SK-N-SH (cell line): ENCODE measurements at regions not wholly inside any gene's neighbourhood (a gene's known extent, or its start where the extent isn't known, plus 50 kb on each side); places are given as distances from the start of the nearest gene placed in this dataset.
A peak's percentile ranks its signal among the peaks of the same experiment; 100 is the strongest.

ENCODE experiments used
- CTCF ChIA-PET: fragments of 300-600, 350-600 bp; formaldehyde crosslinking; extraction: SDS; loops from one replicate; lab custom pipeline; 2021; lab: Yijun Ruan, JAX
- POLR2A ChIA-PET: fragments of 350-600 bp; sonication (Branson Sonifier 250); formaldehyde crosslinking; extraction: SDS; loops from one replicate; lab custom pipeline; 2020; ENCODE audit warnings: antibody characterized with exemption, inconsistent platforms; lab: Yijun Ruan, JAX
- DNase-seq: peaks from one replicate; pipeline ENCODE4 v3.0.0; 2012
- H2AFZ ChIP-seq: fragments of 200-600 bp; sonication (generic); 2 replicates; pipeline ENCODE4 v1.8.1; 2016; ENCODE audit warnings: antibody characterized with exemption, mild to moderate bottlenecking, low read depth
- H3F3A ChIP-seq: fragments of 200-600 bp; sonication (generic); replicated peaks from 2 replicates; pipeline ENCODE3; 2016; ENCODE audit warnings: antibody characterized with exemption, mild to moderate bottlenecking; ENCODE audit not compliant: insufficient read depth
- H3K27ac ChIP-seq, 2 experiments: fragments of 200-500 bp in 1 of 2; fragments of 200-600 bp in 1 of 2; sonication (Bioruptor generic) in 1 of 2; sonication (generic), shearing (Covaris generic) in 1 of 2; 2 replicates each; pipeline versions ENCODE4 v1.5.1 to v1.6.1; 2014 to 2016; ENCODE audit warnings: low read depth in 2 of 2, inconsistent platforms in 1 of 2, low read length in 1 of 2, mild to moderate bottlenecking in 1 of 2, mixed read lengths in 1 of 2
- H3K27me3 ChIP-seq: fragments of 200-600 bp; sonication (generic), shearing (Covaris generic); 2 replicates; pipeline ENCODE4 v1.6.1; 2016; ENCODE audit warnings: mixed run types; ENCODE audit not compliant: insufficient read depth
- H3K36me3 ChIP-seq, 2 experiments: fragments of 200-500 bp in 1 of 2; fragments of 200-600 bp in 1 of 2; sonication (Bioruptor generic) in 1 of 2; sonication (generic) in 1 of 2; replicated peaks in 1 of 2; 2 replicates each; pipeline versions ENCODE3 to v1.5.1; 2014 to 2016; ENCODE audit warnings: low read length in 1 of 2, mild to moderate bottlenecking in 1 of 2; ENCODE audit not compliant: insufficient read depth in 2 of 2, control insufficient read depth in 1 of 2
- H3K4me1 ChIP-seq, 2 experiments: fragments of 200-500 bp in 1 of 2; fragments of 200-600 bp in 1 of 2; sonication (Bioruptor generic) in 1 of 2; sonication (generic), shearing (Covaris generic) in 1 of 2; 2 replicates each; pipeline versions ENCODE4 v1.5.1 to v1.6.1; 2014 to 2016; ENCODE audit warnings: low read depth in 1 of 2, low read length in 1 of 2, mixed run types in 1 of 2; ENCODE audit not compliant: insufficient read depth in 2 of 2, control insufficient read depth in 1 of 2
- H3K4me2 ChIP-seq: fragments of 200-600 bp; sonication (generic), shearing (Covaris generic); 2 replicates; pipeline ENCODE4 v1.6.1; 2017; ENCODE audit warnings: mixed run types
- H3K4me3 ChIP-seq, 2 experiments: fragments of 200-500 bp in 1 of 2; fragments of 200-600 bp in 1 of 2; sonication (Bioruptor generic) in 1 of 2; sonication (generic), shearing (Covaris generic) in 1 of 2; 2 replicates each; pipeline versions ENCODE4 v1.5.1 to v1.8.1; 2014 to 2016; ENCODE audit warnings: low read depth in 2 of 2, inconsistent platforms in 1 of 2, low read length in 1 of 2, mild to moderate bottlenecking in 1 of 2, mixed read lengths in 1 of 2, moderate library complexity in 1 of 2
- H3K79me2 ChIP-seq: fragments of 200-600 bp; sonication (generic); 2 replicates; pipeline ENCODE4 v1.8.1; 2017; ENCODE audit warnings: mild to moderate bottlenecking; ENCODE audit not compliant: insufficient read depth
- H3K9ac ChIP-seq: fragments of 200-600 bp; sonication (generic); 2 replicates; pipeline ENCODE4 v1.6.1; 2017; ENCODE audit warnings: mixed run types
- H3K9me2 ChIP-seq: fragments of 200-600 bp; sonication (generic); 2 replicates; pipeline ENCODE4 v1.6.1; 2017; ENCODE audit warnings: mixed run types
- H3K9me3 ChIP-seq: fragments of 200-600 bp; sonication (generic); 2 replicates; pipeline ENCODE4 v1.6.1; 2017; ENCODE audit warnings: mixed run types, mild to moderate bottlenecking, moderate library complexity
- H4K20me1 ChIP-seq: fragments of 200-600 bp; sonication (generic); 2 replicates; pipeline ENCODE4 v1.6.1; 2017; ENCODE audit warnings: mild to moderate bottlenecking, mixed run types; ENCODE audit not compliant: insufficient read depth
- CTCF ChIP-seq: fragments of 200-600 bp; sonication (generic); IDR thresholded peaks from 2 replicates; pipeline ENCODE4 v1.6.1; 2017; ENCODE audit warnings: antibody characterized with exemption, mild to moderate bottlenecking, moderate library complexity
- ELF1 ChIP-seq: IDR thresholded peaks from 2 replicates; pipeline ENCODE4 v1.4.0; 2012
- EZH2phosphoT487 ChIP-seq: fragments of 200-600 bp; sonication (generic); IDR thresholded peaks from 2 replicates; pipeline ENCODE4 v1.6.1; 2017; ENCODE audit warnings: low read depth, mixed run types, mild to moderate bottlenecking, antibody characterized with exemption, moderate library complexity, borderline replicate concordance
- IRF3 ChIP-seq: fragments of 150-350 bp; IDR thresholded peaks from 2 replicates; pipeline ENCODE4 v1.6.1; 2016; ENCODE audit warnings: mild to moderate bottlenecking, low read depth, low read length
- JUND ChIP-seq: IDR thresholded peaks from 2 replicates; pipeline ENCODE4 v1.4.0; 2012
- MAX ChIP-seq: IDR thresholded peaks from 2 replicates; pipeline ENCODE4 v1.4.0; 2012; ENCODE audit warnings: low read depth
- MXI1 ChIP-seq: IDR thresholded peaks from 2 replicates; pipeline ENCODE4 v1.6.1; 2012; ENCODE audit warnings: mild to moderate bottlenecking, low read depth, low read length, improper control_type of control experiment
- NRF1 ChIP-seq: IDR thresholded peaks from 2 replicates; pipeline ENCODE4 v1.6.1; 2012; ENCODE audit warnings: low read depth, mild to moderate bottlenecking, low read length
- PBX3 ChIP-seq: IDR thresholded peaks from 2 replicates; pipeline ENCODE4; 2012
- POLR2AphosphoS5 ChIP-seq: IDR thresholded peaks from 2 replicates; pipeline ENCODE4 v1.6.1; 2012; ENCODE audit warnings: low read depth, low read length
- RFX5 ChIP-seq: IDR thresholded peaks from 2 replicates; pipeline ENCODE4 v1.6.1; 2012; ENCODE audit warnings: mild to moderate bottlenecking, improper control_type of control experiment, low read length
- SMC3 ChIP-seq: IDR thresholded peaks from 2 replicates; pipeline ENCODE4 v1.6.1; 2012; ENCODE audit warnings: low read depth, low read length, improper control_type of control experiment
- TAF1 ChIP-seq: IDR thresholded peaks from 2 replicates; pipeline ENCODE4 v1.6.1; 2012; ENCODE audit warnings: low read depth, mild to moderate bottlenecking, low read length, moderate library complexity, borderline replicate concordance
- TCF12 ChIP-seq: IDR thresholded peaks from 2 replicates; pipeline ENCODE4 v1.4.0; 2012
- TEAD4 ChIP-seq: IDR thresholded peaks from 2 replicates; pipeline ENCODE4 v1.4.0; 2012; ENCODE audit warnings: mild to moderate bottlenecking, borderline replicate concordance; ENCODE audit not compliant: insufficient read depth
- USF1 ChIP-seq: IDR thresholded peaks from 2 replicates; pipeline ENCODE4 v1.4.0; 2012; ENCODE audit warnings: low read depth, borderline replicate concordance
- YY1 ChIP-seq: IDR thresholded peaks from 2 replicates; pipeline ENCODE4 v1.4.0; 2012; ENCODE audit warnings: low read depth, mild to moderate bottlenecking
- WGBS: methylation state at CpG from one replicate; pipeline ENCODE4 v1.1.6; 2017; ENCODE audit warnings: low lambda C conversion rate; 5-methylcytosine and 5-hydroxymethylcytosine counted together

GRCh38 chr7:88431882-88432281, 125.2 kb upstream of the STEAP4 start:
- no peak for DNase-seq
- CTCF ChIA-PET, result interaction anchor here (0.6 to 1.3 kb wide), 4 partner anchors 8 to 32 kb away, joined by 3 to 4 read pairs (median 4); no protein-coding TSS in a partner anchor
- Histone ChIP-seq H3K4me1 (peaks cover 0 to 15% of the 10 kb centered on the region in 2 experiments; a peak in 2 of 4 replicates), H3K9ac (no peak overlapping the region), H3K27ac (peak overlapping the region in 1 of 2 experiments; percentile 82; a peak in 2 of 4 replicates), H3K4me3 (no peak overlapping the region), H2AFZ (no peak overlapping the region), H3K4me2 (no peak overlapping the region), H3K36me3 (no peaks in the 10 kb centered on the region), H3K9me3 (no peaks in the 10 kb centered on the region), H3K9me2 (no peaks in the 10 kb centered on the region), H4K20me1 (no peaks in the 10 kb centered on the region), H3K27me3 (no peaks in the 10 kb centered on the region), H3K79me2 (no peaks in the 10 kb centered on the region), H3F3A (no peaks in the 10 kb centered on the region)
- 37% methylated on average over 4 of the region's 4 CpGs for WGBS
- no peak for TF ChIP-seq SMC3
- no peak for TF ChIP-seq IRF3
- no peak for TF ChIP-seq RFX5
- TF ChIP-seq USF1, result no peak
- TF ChIP-seq CTCF, result no peak
- TF ChIP-seq MXI1, result no peak
- TF ChIP-seq POLR2AphosphoS5, result no peak
- TF ChIP-seq JUND, result no peak
- no peak for TF ChIP-seq NRF1
- TF ChIP-seq EZH2phosphoT487, result no peak
- TF ChIP-seq TEAD4, result no peak
- no peak for TF ChIP-seq ELF1
- no peak for TF ChIP-seq PBX3
- TF ChIP-seq TCF12, result no peak
- TF ChIP-seq MAX, result no peak
- no peak for TF ChIP-seq YY1
- no peak for TF ChIP-seq TAF1
- POLR2A ChIA-PET, result no interaction called here
